ENCODE measurements at regions not wholly inside any gene's neighbourhood (a gene's known extent, or its start where the extent isn't known, plus 50 kb on each side); places are given as distances from the start of the nearest gene placed in this dataset.

GRCh38 chr6:66361886-66362285, 654.9 kb upstream of the EYS start:
- BruUV-seq (replicated peaks): no TSS peak
- intact Hi-C loops (cut with micrococcal nuclease): no loop called here
- Histone ChIP-seq H2AFZ (ENCODE audit: low read depth, low read length) (no peak overlapping the region), H3K4me2 (ENCODE audit: insufficient read depth, low read length) (no peak overlapping the region), H3K4me1 (ENCODE audit: control insufficient read depth, extremely low read depth, insufficient read depth, low read length) (no peaks in the 10 kb centered on the region), H3K79me2 (ENCODE audit: control insufficient read depth, insufficient read depth, low read length) (no peaks in the 10 kb centered on the region), H3K9me1 (replicated peaks; ENCODE audit: control insufficient read depth, extremely low read depth, insufficient read depth, low read length) (no peaks in the 10 kb centered on the region), H3K4me3 (replicated peaks in 1 of 3; ENCODE audit: insufficient read depth in 1 of 3, low read depth in 1 of 3, low read length in 3 of 3) (no peak overlapping the region), H4K20me1 (replicated peaks; ENCODE audit: control insufficient read depth, extremely low read depth, insufficient read depth, low read length) (no peaks in the 10 kb centered on the region), H3K27ac (ENCODE audit: insufficient read depth, low read depth, low read length) (no peak overlapping the region), H3K36me3 (ENCODE audit: control insufficient read depth in 2 of 2, extremely low read depth in 1 of 2, insufficient read depth in 2 of 2, low read length in 2 of 2) (no peaks in the 10 kb centered on the region), H3K9me3 (replicated peaks; ENCODE audit: control insufficient read depth, insufficient read depth, low read length) (no peaks in the 10 kb centered on the region), H3K9ac (replicated peaks; ENCODE audit: extremely low read depth, insufficient read depth, low read length) (no peak overlapping the region), H3K27me3 (ENCODE audit: control insufficient read depth in 2 of 2, insufficient read depth in 2 of 2, low read length in 2 of 2) (no peaks in the 10 kb centered on the region)
- no peak for FAIRE-seq
- dilution Hi-C loops (cut with MboI; ENCODE audit: extremely low pct_ligation_motif_present, low sequenced_read_pairs): no loop called here
- CTCF ChIA-PET: no interaction called here
- no peak for TF ChIP-seq CTCF (IDR thresholded peaks at IDR 0.05; ENCODE audit: extremely low read depth in 1 of 2, insufficient read depth in 1 of 2, low read depth in 1 of 2, low read length in 2 of 2)
- TF ChIP-seq FOS (IDR thresholded peaks at IDR 0.05; ENCODE audit: borderline replicate concordance, insufficient read depth, low read length): no peak
- TF ChIP-seq POLR2A (IDR thresholded peaks at IDR 0.05; ENCODE audit: low read depth, low read length): no peak
- no peak for TF ChIP-seq MYC (IDR thresholded peaks at IDR 0.05; ENCODE audit: low read depth, low read length)
- POLR2A ChIA-PET: no interaction called here
- no peak for DNase-seq (ENCODE audit: low read depth, low spot score)

GRCh38 chr6:66357781-66358180, 650.8 kb upstream of the EYS start:
- H3K4me2 ChIP-seq (ENCODE audit: insufficient read depth, low read length): no peak overlapping the region
- H2AFZ ChIP-seq (ENCODE audit: low read depth, low read length): no peak overlapping the region
- no TSS peak for BruUV-seq (replicated peaks)
- dilution Hi-C loops (cut with MboI; ENCODE audit: extremely low pct_ligation_motif_present, low sequenced_read_pairs): no loop called here
- H3K9ac ChIP-seq (replicated peaks; ENCODE audit: extremely low read depth, insufficient read depth, low read length): no peak overlapping the region
- H3K36me3 ChIP-seq (ENCODE audit: control insufficient read depth in 2 of 2, extremely low read depth in 1 of 2, insufficient read depth in 2 of 2, low read length in 2 of 2): no peaks in the 10 kb centered on the region
- intact Hi-C loops (cut with micrococcal nuclease): no loop called here
- H3K4me3 ChIP-seq (replicated peaks in 1 of 3; ENCODE audit: insufficient read depth in 1 of 3, low read depth in 1 of 3, low read length in 3 of 3): no peak overlapping the region
- H3K27ac ChIP-seq (ENCODE audit: insufficient read depth, low read depth, low read length): no peak overlapping the region
- POLR2A ChIA-PET: no interaction called here
- H3K27me3 ChIP-seq (ENCODE audit: control insufficient read depth in 2 of 2, insufficient read depth in 2 of 2, low read length in 2 of 2): no peaks in the 10 kb centered on the region
- no peaks in the 10 kb centered on the region for H3K9me1 ChIP-seq (replicated peaks; ENCODE audit: control insufficient read depth, extremely low read depth, insufficient read depth, low read length)
- no peak for TF ChIP-seq FOS (IDR thresholded peaks at IDR 0.05; ENCODE audit: borderline replicate concordance, insufficient read depth, low read length)
- TF ChIP-seq MAX (IDR thresholded peaks at IDR 0.05; ENCODE audit: insufficient read depth, insufficient read length): no peak
- no peak for TF ChIP-seq MYC (IDR thresholded peaks at IDR 0.05; ENCODE audit: low read depth, low read length)
- TF ChIP-seq JUN (IDR thresholded peaks at IDR 0.05; ENCODE audit: borderline replicate concordance, insufficient read depth, insufficient read length, low read depth): no peak
- no peak for TF ChIP-seq EZH2 (IDR thresholded peaks at IDR 0.05; ENCODE audit: borderline replicate concordance, low read depth, low read length, severe bottlenecking)
- TF ChIP-seq POLR2A (IDR thresholded peaks at IDR 0.05; ENCODE audit: low read depth, low read length): no peak
- no peak for TF ChIP-seq CTCF (IDR thresholded peaks at IDR 0.05; ENCODE audit: extremely low read depth in 1 of 2, insufficient read depth in 1 of 2, low read depth in 1 of 2, low read length in 2 of 2)
- no peak for TF ChIP-seq GATA2 (IDR thresholded peaks at IDR 0.05; ENCODE audit: insufficient read depth, insufficient read length, low read depth, low read length)
- no peak for TF ChIP-seq POLR2AphosphoS5 (IDR thresholded peaks at IDR 0.05; ENCODE audit: insufficient read depth, low read depth, low read length)
- no peak for DNase-seq (ENCODE audit: low read depth, low spot score)
- no peaks in the 10 kb centered on the region for H3K4me1 ChIP-seq (ENCODE audit: control insufficient read depth, extremely low read depth, insufficient read depth, low read length)
- CTCF ChIA-PET: no interaction called here
- FAIRE-seq: no peak
- H3K79me2 ChIP-seq (ENCODE audit: control insufficient read depth, insufficient read depth, low read length): no peaks in the 10 kb centered on the region
- no peaks in the 10 kb centered on the region for H3K9me3 ChIP-seq (replicated peaks; ENCODE audit: control insufficient read depth, insufficient read depth, low read length)
- no peaks in the 10 kb centered on the region for H4K20me1 ChIP-seq (replicated peaks; ENCODE audit: control insufficient read depth, extremely low read depth, insufficient read depth, low read length)

All from endothelial cell of umbilical vein (primary cell).